ENCODE measurements at regions not wholly inside any gene's neighbourhood (a gene's known extent, or its start where the extent isn't known, plus 50 kb on each side); places are given as distances from the start of the nearest gene placed in this dataset.

- TF ChIP-seq, protein P1, sequence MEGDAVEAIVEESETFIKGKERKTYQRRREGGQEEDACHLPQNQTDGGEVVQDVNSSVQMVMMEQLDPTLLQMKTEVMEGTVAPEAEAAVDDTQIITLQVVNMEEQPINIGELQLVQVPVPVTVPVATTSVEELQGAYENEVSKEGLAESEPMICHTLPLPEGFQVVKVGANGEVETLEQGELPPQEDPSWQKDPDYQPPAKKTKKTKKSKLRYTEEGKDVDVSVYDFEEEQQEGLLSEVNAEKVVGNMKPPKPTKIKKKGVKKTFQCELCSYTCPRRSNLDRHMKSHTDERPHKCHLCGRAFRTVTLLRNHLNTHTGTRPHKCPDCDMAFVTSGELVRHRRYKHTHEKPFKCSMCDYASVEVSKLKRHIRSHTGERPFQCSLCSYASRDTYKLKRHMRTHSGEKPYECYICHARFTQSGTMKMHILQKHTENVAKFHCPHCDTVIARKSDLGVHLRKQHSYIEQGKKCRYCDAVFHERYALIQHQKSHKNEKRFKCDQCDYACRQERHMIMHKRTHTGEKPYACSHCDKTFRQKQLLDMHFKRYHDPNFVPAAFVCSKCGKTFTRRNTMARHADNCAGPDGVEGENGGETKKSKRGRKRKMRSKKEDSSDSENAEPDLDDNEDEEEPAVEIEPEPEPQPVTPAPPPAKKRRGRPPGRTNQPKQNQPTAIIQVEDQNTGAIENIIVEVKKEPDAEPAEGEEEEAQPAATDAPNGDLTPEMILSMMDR (conservative IDR thresholded peaks at IDR 0.05; ENCODE audit: low read depth, low read length) = no peak
- TF ChIP-seq SMC3 (IDR thresholded peaks at IDR 0.05; ENCODE audit: low read depth, low read length) (no peak), POLR2A (IDR thresholded peaks at IDR 0.05; ENCODE audit: low read depth, low read length) (no peak), RAD21 (IDR thresholded peaks at IDR 0.05; ENCODE audit: low read length) (no peak)
Observed at GRCh38 chr14:71682337-71682736, 249.9 kb upstream of the RGS6 start.
